NCI-H2227 (cell line): ENCODE measurements at regions not wholly inside any gene's neighbourhood (a gene's known extent, or its start where the extent isn't known, plus 50 kb on each side); places are given as distances from the start of the nearest gene placed in this dataset.
A peak's percentile ranks its signal among the peaks of the same experiment; 100 is the strongest.
"Not testable (repeated sequence)": the region's sequence is repeated elsewhere in the genome, so short reads cannot be mapped to it uniquely, and the experiment has no call there.

ENCODE experiments used
- DNase-seq: peaks from one replicate; lab custom pipeline; 2025; ENCODE audit not compliant: unreplicated experiment; lab: John Stamatoyannopoulos, UW

GRCh38 chr4:138113819-138114400 lies 128.2 kb downstream of the SLC7A11 start:
- no peak for DNase-seq

GRCh38 chr4:138112890-138113289 lies 129.3 kb downstream of the SLC7A11 start:
- DNase-seq, result not testable (repeated sequence)

GRCh38 chr4:138112389-138112788 lies 129.8 kb downstream of the SLC7A11 start:
- DNase-seq, result no peak

GRCh38 chr4:138111462-138112000 lies 130.6 kb downstream of the SLC7A11 start:
- no peak for DNase-seq

GRCh38 chr4:138110815-138111214 lies 131.3 kb downstream of the SLC7A11 start:
- DNase-seq, result no peak

GRCh38 chr4:138107023-138107422 lies 135.1 kb downstream of the SLC7A11 start:
- no peak for DNase-seq

GRCh38 chr4:138105331-138105730 lies 136.8 kb downstream of the SLC7A11 start:
- no peak for DNase-seq

- no peak for DNase-seq
Observed at GRCh38 chr4:138104284-138104680, 137.9 kb downstream of the SLC7A11 start.

- no peak for DNase-seq
Observed at GRCh38 chr4:138103597-138104283, 138.4 kb downstream of the SLC7A11 start.

- DNase-seq, result no peak
Observed at GRCh38 chr4:138099385-138099784, 142.8 kb downstream of the SLC7A11 start.

GRCh38 chr4:138097912-138098600 lies 144.1 kb downstream of the SLC7A11 start:
- DNase-seq, result no peak

- no peak for DNase-seq
Observed at GRCh38 chr4:138096384-138097062, 145.6 kb downstream of the SLC7A11 start.

- no peak for DNase-seq
Observed at GRCh38 chr4:138095378-138095777, 146.8 kb downstream of the SLC7A11 start.

- DNase-seq, result no peak
Observed at GRCh38 chr4:138092060-138092459, 150.1 kb downstream of the SLC7A11 start.

- no peak for DNase-seq
Observed at GRCh38 chr4:138090918-138091676, 151.1 kb downstream of the SLC7A11 start.

GRCh38 chr4:138090150-138090917 lies 151.8 kb downstream of the SLC7A11 start:
- DNase-seq, result peak; percentile 77

- DNase-seq, result no peak
Observed at GRCh38 chr4:138088449-138089208, 153.5 kb downstream of the SLC7A11 start.

- no peak for DNase-seq
Observed at GRCh38 chr4:138087066-138087719, 155.0 kb downstream of the SLC7A11 start.

- DNase-seq, result no peak
Observed at GRCh38 chr4:138086611-138087041, 155.5 kb downstream of the SLC7A11 start.
